ENCODE measurements at regions not wholly inside any gene's neighbourhood (a gene's known extent, or its start where the extent isn't known, plus 50 kb on each side); places are given as distances from the start of the nearest gene placed in this dataset.
A peak's percentile ranks its signal among the peaks of the same experiment; 100 is the strongest.

GRCh38 chr18:78883501-78883900, 96.1 kb upstream of the SALL3 start:
- DNase-seq = no peak

- no peak for DNase-seq
Observed at GRCh38 chr18:78884502-78884901, 95.1 kb upstream of the SALL3 start.

- no peak for DNase-seq
Observed at GRCh38 chr18:78889250-78889649, 90.4 kb upstream of the SALL3 start.

GRCh38 chr18:78890388-78890787, 89.2 kb upstream of the SALL3 start:
- DNase-seq = no peak

- DNase-seq = peak; percentile 79
Observed at GRCh38 chr18:78891185-78891762, 88.3 kb upstream of the SALL3 start.

GRCh38 chr18:78892177-78892576, 87.4 kb upstream of the SALL3 start:
- DNase-seq = no peak

GRCh38 chr18:78892721-78893120, 86.9 kb upstream of the SALL3 start:
- no peak for DNase-seq

- DNase-seq = no peak
Observed at GRCh38 chr18:78893281-78894032, 86.2 kb upstream of the SALL3 start.

GRCh38 chr18:78894033-78894305, 85.6 kb upstream of the SALL3 start:
- DNase-seq = no peak

GRCh38 chr18:78895207-78896001, 84.2 kb upstream of the SALL3 start:
- no peak for DNase-seq

- DNase-seq = no peak
Observed at GRCh38 chr18:78896111-78896905, 83.3 kb upstream of the SALL3 start.

GRCh38 chr18:78898066-78898465, 81.6 kb upstream of the SALL3 start:
- no peak for DNase-seq

- DNase-seq = no peak
Observed at GRCh38 chr18:78898635-78899034, 81.0 kb upstream of the SALL3 start.

GRCh38 chr18:78899241-78899640, 80.4 kb upstream of the SALL3 start:
- no peak for DNase-seq

GRCh38 chr18:78900938-78901909, 78.4 kb upstream of the SALL3 start:
- no peak for DNase-seq

GRCh38 chr18:78901923-78902794, 77.5 kb upstream of the SALL3 start:
- DNase-seq = no peak

GRCh38 chr18:78902795-78903435, 76.7 kb upstream of the SALL3 start:
- DNase-seq = no peak

- no peak for DNase-seq
Observed at GRCh38 chr18:78903436-78904178, 76.0 kb upstream of the SALL3 start.

- no peak for DNase-seq
Observed at GRCh38 chr18:78904179-78904531, 75.5 kb upstream of the SALL3 start.

GRCh38 chr18:78905334-78905733, 74.3 kb upstream of the SALL3 start:
- DNase-seq = no peak
